Activated naive CD4-positive, alpha-beta T cell treated with Interleukin-2 at 50 U/mL for 16 hours (primary cell): ENCODE measurements at regions not wholly inside any gene's neighbourhood (a gene's known extent, or its start where the extent isn't known, plus 50 kb on each side); places are given as distances from the start of the nearest gene placed in this dataset.

ENCODE experiments used
- DNase-seq: peaks from one replicate; pipeline ENCODE4 v3.0.0-alpha.2; 2020

DNA sequence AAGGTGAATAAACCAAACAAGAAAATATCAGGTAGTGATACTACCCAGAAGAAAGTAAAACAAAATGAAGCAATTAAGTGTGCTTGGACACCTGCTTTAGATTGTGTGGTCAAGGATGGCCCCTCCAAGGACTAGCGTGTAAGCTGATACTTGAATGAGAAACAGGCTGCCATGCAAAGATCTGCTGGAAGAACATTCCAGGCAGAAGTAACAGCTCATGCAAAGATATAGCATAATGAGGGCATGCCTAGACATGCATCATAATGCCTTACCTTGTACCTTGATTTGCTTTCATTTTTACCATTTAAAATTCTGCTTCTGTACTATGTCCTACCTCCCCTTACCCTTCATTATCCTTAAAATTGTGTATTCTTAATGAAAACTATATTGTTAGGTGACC lies 74.8 kb upstream of the HDAC9 start:
- no peak for DNase-seq

DNA sequence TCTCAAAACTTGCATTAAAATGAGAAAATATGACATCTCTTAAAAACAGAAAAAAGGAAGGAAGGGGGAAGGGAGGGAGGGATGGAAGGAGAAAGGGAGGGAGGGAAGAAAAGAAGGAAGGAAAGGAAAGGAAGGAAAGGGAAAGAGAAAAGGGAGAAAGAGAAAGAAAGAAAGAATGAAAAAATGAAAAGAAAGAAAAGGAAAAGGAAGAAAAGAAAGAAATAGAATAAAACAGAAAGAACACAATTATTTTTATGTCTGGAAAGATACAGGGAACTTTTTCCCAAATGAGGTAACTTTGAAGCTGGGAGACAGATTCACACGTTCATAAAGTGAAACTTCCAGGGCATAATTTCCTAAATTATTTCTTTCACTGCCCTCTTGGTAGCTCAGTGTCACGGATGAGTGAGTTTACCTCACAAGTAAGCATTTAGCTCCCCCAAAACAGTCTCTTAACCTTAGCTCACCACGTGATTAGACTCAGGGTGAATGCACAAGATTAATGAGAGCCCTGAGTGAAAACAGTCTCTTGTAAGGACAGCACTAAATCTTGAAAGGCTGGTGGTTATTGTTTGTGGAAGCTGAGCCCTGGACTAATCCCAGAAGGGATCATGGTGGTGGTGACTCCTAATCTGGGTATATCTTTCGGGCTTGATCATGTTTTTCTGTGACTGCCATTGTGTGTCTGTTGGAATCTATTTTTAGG lies 74.1 kb upstream of the HDAC9 start:
- no peak for DNase-seq

DNA sequence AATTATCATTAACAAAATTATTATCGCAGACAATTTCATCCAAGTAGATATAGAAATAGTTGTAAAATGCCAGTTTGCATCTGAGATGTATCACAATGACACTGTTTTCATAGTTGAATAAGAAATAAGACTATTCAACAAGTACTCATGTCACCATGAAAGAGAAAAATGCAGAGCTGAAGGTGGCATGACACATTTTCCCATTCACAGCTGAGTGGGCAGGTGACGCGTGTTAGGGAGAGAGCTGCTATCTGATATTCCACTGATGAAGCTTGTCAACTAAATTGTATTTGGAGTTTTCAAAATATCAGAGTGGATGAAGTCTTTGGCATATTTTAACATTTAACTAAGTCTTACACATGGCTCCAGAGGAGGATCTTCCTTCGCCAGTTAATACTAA lies 70.3 kb upstream of the HDAC9 start:
- DNase-seq = no peak

DNA sequence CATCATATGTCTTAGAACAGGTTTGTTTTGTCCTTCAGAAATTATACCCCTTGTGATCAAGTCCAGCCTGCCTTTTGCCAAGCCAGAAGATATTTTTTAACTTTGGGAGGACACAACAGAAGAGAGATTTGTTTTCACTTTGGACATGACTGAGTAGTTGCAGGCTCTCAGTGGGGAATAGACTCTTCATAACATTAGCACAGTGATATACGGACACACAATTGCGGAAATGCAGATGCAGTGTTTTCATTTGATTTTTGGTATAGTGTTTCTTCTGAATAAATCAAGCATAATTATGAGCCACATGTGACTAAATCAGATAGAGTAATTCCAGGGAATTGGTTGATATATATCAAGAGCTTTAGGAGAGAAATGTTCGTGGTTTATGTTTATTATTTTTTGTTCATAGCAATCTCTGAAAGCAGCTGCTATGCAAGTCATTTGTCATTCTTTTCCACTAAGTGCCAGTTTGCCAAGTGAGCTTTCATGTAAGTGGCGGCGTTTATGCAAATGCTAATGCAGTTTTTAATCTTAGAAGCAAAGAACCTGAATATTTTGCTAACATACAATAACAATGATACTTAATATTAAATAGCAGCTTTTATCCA lies 69.6 kb upstream of the HDAC9 start:
- DNase-seq = no peak

DNA sequence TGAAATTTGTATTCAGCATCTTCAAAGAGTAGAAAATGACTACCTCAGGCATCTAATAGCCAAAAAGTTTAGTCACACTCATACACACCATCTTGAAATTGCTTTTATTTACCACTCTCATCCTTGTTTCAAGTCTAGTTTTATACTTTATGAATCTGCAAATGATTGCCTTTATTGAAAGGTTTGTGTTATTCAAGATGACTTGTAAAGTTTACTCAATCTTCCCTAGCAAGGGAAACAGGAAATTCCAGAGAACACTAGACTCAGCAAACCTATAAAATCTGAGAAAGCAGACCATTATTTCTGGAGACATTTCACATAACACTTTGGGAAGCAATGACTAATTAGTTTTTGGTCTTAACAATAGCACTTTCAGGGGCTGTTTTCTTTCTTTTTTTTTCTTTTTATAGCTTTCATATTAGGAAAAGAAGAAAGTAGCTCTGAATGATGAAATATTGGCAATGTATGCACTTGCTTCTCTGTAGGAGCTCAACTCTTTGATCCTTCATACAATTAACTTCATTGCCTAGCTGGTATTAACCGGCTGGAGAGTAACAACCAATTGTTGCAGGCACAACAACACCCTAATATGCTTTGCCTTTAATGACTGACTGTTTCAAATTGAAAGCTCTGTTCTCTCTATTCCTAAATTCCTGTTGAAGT lies 68.9 kb upstream of the HDAC9 start:
- no peak for DNase-seq

DNA sequence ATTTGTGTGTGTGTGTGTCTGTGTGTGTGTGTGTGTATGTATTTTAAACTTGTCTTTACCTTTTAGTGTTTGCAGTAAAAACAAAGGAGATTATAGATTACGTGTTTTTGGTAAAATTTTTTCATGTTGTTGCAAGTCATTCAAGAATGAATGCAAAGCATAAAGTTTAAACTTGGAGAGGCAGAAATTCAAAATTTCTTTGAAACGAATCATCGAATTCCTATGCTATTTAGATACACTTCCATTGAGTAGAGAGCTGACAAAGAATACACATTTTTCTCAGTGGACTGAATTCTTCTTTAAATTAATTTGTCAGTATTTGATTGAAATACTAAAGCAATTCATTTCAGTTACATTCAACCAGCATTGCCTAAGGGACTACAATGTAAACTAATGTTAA lies 66.0 kb upstream of the HDAC9 start:
- DNase-seq = no peak

DNA sequence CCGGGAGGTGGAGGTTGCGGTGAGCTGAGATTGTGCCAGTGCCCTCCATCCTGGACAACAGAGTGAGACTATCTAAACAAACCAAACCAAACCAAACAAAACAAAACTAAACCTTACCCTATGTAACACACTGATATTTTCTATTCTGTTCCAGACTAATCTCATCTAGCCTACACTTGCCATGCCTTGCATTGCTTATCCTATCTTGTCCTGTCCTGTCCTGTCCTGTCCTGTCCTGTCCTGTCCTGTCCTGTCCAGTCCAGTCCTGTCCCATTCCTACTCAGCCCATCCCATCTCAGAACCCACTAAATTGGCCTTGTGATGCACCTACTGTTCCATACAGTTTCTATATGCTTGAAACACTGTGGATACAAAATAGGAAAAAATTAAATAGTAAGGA lies 64.7 kb upstream of the HDAC9 start:
- no peak for DNase-seq

DNA sequence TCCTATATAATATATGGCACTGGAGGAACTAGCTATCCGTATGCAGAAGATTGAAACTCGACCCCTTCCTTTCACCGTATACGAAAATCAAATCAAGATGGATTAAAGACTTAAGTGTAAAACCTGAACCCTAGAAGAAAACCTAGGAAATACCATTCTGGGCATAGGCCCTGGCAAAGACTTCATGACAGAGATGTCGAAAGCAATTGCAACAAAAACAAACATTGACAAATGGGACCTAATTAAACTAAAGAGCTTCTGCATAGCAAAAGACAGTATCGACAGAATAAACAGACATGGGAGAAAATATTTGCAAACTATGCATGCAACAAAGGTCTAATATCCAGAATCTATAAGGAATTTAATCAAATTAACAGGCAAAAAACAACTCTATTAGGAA lies 61.4 kb upstream of the HDAC9 start:
- DNase-seq = no peak

DNA sequence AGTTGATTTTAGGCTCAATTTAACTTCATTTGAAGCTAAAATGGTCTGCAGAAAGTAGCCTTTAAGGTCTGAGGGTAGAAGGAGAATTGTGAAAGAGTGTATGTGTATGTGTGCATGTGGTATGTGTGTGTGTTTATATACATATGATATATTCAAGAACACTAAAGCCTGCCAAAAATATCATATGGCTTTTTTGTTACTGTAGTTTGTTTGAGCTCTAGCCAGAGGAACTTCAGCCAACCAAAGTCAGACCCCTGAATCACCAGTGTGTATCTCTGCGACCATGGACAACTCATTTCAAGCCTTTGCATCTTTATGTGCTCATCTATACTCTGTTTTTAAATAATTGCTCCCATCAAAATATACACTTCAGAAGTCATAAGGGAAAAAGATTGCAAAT lies 58.4 kb upstream of the HDAC9 start:
- no peak for DNase-seq

DNA sequence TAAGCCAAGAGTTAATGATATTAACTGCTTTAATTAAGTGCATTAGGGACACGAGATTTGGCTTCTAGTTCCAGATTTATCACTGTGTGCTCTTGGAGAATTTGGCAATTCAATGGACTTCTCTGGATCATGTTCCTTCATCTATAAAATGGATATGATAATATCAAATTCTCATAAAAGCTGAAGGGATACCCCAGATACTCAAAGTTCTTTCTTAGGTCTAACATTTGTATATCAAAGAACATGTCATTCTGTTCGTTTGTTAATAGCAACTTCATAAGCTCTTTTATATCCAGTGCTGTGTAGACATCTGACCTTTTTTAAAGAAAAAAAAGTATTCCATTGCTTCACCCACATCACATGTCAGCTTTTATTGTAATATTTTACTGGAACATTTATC lies 54.6 kb upstream of the HDAC9 start:
- no peak for DNase-seq

DNA sequence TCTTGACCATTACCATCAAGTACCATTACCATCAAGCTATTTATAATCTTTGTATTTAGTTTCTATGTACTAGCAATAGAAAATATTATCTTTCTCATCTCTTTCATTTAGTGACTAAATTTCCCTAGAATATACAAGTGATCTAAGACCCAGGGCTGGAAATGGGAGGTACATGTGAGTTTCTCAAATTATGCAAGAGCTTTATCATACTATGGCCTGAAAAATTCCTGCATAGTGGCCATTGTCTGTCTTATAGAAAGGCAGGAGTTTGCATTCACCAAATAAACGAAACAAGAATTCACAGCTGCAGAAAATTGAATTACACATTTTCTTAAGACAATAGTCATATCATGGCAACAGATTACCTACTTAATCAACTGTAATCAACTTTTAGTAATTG lies 50.7 kb upstream of the HDAC9 start:
- DNase-seq = no peak

DNA sequence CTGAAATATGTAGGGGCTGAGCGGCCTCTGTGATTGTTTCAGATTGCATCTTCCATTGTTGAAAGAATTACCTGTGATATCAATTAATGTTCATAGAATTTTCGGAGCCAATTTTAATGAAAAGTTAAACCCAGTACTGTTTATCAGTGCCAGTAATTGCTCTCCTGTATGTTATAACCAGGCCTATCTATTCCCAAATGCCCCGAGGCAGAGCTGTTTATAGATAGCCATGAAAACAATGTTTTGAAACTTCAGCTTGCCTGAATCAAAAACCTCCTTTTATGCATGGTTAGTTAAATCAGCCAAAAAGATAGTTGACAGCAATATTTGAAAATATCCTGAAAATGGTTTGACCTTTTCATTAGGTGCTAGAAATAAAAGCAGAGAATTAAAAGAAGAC lies 50.1 kb upstream of the HDAC9 start:
- DNase-seq = no peak
